HUES64 (cell line): ENCODE measurements at regions not wholly inside any gene's neighbourhood (a gene's known extent, or its start where the extent isn't known, plus 50 kb on each side); places are given as distances from the start of the nearest gene placed in this dataset.

Experiments
- H3K27ac ChIP-seq: 2 replicates; pipeline ENCODE4 v1.7.0; 2013; ENCODE audit warnings: low read depth, low read length, inconsistent platforms
- H3K27me3 ChIP-seq: 2 replicates; pipeline ENCODE4 v1.6.1; 2013; ENCODE audit warnings: mild to moderate bottlenecking, low read length; ENCODE audit not compliant: insufficient read depth
- H3K36me3 ChIP-seq: 2 replicates; pipeline ENCODE4 v1.6.1; 2013; ENCODE audit warnings: mild to moderate bottlenecking, low read length; ENCODE audit not compliant: insufficient read depth
- H3K4me1 ChIP-seq: 2 replicates; pipeline ENCODE4 v1.6.1; 2013; ENCODE audit warnings: mild to moderate bottlenecking, low read length, moderate library complexity; ENCODE audit not compliant: insufficient read depth
- H3K4me3 ChIP-seq: 2 replicates; pipeline ENCODE4 v1.5.1; 2013; ENCODE audit warnings: mild to moderate bottlenecking, low read length, moderate library complexity
- H3K9ac ChIP-seq: 2 replicates; pipeline ENCODE4 v1.6.1; 2013; ENCODE audit warnings: mild to moderate bottlenecking, low read depth, low read length
- H3K9me3 ChIP-seq: 2 replicates; pipeline ENCODE4 v1.6.1; 2013; ENCODE audit warnings: low read depth, low read length; ENCODE audit not compliant: insufficient read depth
- WGBS: fragments of 150-250, 120-280 bp; methylation state at CpG from one replicate; pipeline ENCODE4 v1.1.7; 2013; ENCODE audit warnings: missing lambda C conversion rate; 5-methylcytosine and 5-hydroxymethylcytosine counted together

- no peaks in the 10 kb centered on the region for H3K27me3 ChIP-seq
- 100% methylated on average over 1 of the region's 1 CpG for WGBS
Observed at GRCh38 chr4:43286137-43286536, 393.6 kb downstream of the GRXCR1 start.

GRCh38 chr4:43296946-43297528, 404.5 kb downstream of the GRXCR1 start:
- no peaks in the 10 kb centered on the region for H3K36me3 ChIP-seq
- no peak overlapping the region for H3K9ac ChIP-seq
- H3K27ac ChIP-seq: no peak overlapping the region
- no peak overlapping the region for H3K4me3 ChIP-seq
- WGBS: 97% methylated on average over 2 of the region's 2 CpGs
- H3K27me3 ChIP-seq: no peaks in the 10 kb centered on the region
- H3K4me1 ChIP-seq: no peaks in the 10 kb centered on the region
- no peaks in the 10 kb centered on the region for H3K9me3 ChIP-seq

More at GRCh38 chr4:43286137-43286536, 393.6 kb downstream of the GRXCR1 start:
- Histone ChIP-seq H3K4me1 (no peaks in the 10 kb centered on the region), H3K9ac (no peak overlapping the region), H3K9me3 (no peaks in the 10 kb centered on the region), H3K27ac (no peak overlapping the region), H3K4me3 (no peak overlapping the region), H3K36me3 (no peaks in the 10 kb centered on the region)

GRCh38 chr4:43316813-43317212, 424.3 kb downstream of the GRXCR1 start:
- Histone ChIP-seq H3K9me3 (peaks cover 10% of the 10 kb centered on the region), H3K27ac (no peak overlapping the region), H3K9ac (no peak overlapping the region), H3K36me3 (no peaks in the 10 kb centered on the region), H3K4me1 (no peaks in the 10 kb centered on the region), H3K27me3 (no peaks in the 10 kb centered on the region), H3K4me3 (no peak overlapping the region)
- WGBS: 85% methylated on average over 1 of the region's 1 CpG

GRCh38 chr4:43325220-43325967, 432.9 kb downstream of the GRXCR1 start:
- WGBS: 88% methylated on average over 3 of the region's 4 CpGs
- Histone ChIP-seq H3K9ac (no peak overlapping the region), H3K36me3 (no peaks in the 10 kb centered on the region), H3K4me1 (no peaks in the 10 kb centered on the region), H3K27ac (no peak overlapping the region), H3K4me3 (no peak overlapping the region), H3K9me3 (no peaks in the 10 kb centered on the region), H3K27me3 (no peaks in the 10 kb centered on the region)

GRCh38 chr4:43330288-43330687, 437.8 kb downstream of the GRXCR1 start:
- Histone ChIP-seq H3K36me3 (no peaks in the 10 kb centered on the region), H3K27me3 (no peaks in the 10 kb centered on the region)
- WGBS: 100% methylated on average over 1 of the region's 1 CpG

GRCh38 chr4:43331226-43332051, 438.9 kb downstream of the GRXCR1 start:
- H3K4me3 ChIP-seq: no peak overlapping the region
- H3K9ac ChIP-seq: no peak overlapping the region
- WGBS: 64% methylated on average over 1 of the region's 1 CpG
- no peaks in the 10 kb centered on the region for H3K9me3 ChIP-seq
- no peaks in the 10 kb centered on the region for H3K36me3 ChIP-seq
- H3K27me3 ChIP-seq: no peaks in the 10 kb centered on the region
- no peak overlapping the region for H3K27ac ChIP-seq
- H3K4me1 ChIP-seq: no peaks in the 10 kb centered on the region

More at GRCh38 chr4:43330288-43330687, 437.8 kb downstream of the GRXCR1 start:
- H3K9ac ChIP-seq: no peak overlapping the region
- no peak overlapping the region for H3K4me3 ChIP-seq
- H3K27ac ChIP-seq: no peak overlapping the region
- no peaks in the 10 kb centered on the region for H3K9me3 ChIP-seq
- H3K4me1 ChIP-seq: no peaks in the 10 kb centered on the region

GRCh38 chr4:43332052-43332425, 439.5 kb downstream of the GRXCR1 start:
- Histone ChIP-seq H3K4me1 (no peaks in the 10 kb centered on the region), H3K9ac (no peak overlapping the region), H3K36me3 (no peaks in the 10 kb centered on the region), H3K27me3 (no peaks in the 10 kb centered on the region), H3K9me3 (no peaks in the 10 kb centered on the region), H3K4me3 (no peak overlapping the region), H3K27ac (no peak overlapping the region)

- no peaks in the 10 kb centered on the region for H3K27me3 ChIP-seq
- no peaks in the 10 kb centered on the region for H3K4me1 ChIP-seq
- no peak overlapping the region for H3K4me3 ChIP-seq
- H3K9ac ChIP-seq: no peak overlapping the region
- no peaks in the 10 kb centered on the region for H3K36me3 ChIP-seq
- H3K27ac ChIP-seq: no peak overlapping the region
- H3K9me3 ChIP-seq: no peaks in the 10 kb centered on the region
Observed at GRCh38 chr4:43337707-43338106, 445.2 kb downstream of the GRXCR1 start.

GRCh38 chr4:43339435-43339834, 446.9 kb downstream of the GRXCR1 start:
- Histone ChIP-seq H3K4me1 (no peaks in the 10 kb centered on the region), H3K4me3 (no peak overlapping the region), H3K36me3 (no peaks in the 10 kb centered on the region), H3K9me3 (no peaks in the 10 kb centered on the region), H3K27ac (no peak overlapping the region), H3K27me3 (no peaks in the 10 kb centered on the region), H3K9ac (no peak overlapping the region)

- Histone ChIP-seq H3K4me3 (no peak overlapping the region), H3K4me1 (no peaks in the 10 kb centered on the region), H3K27ac (no peak overlapping the region), H3K9ac (no peak overlapping the region), H3K9me3 (no peaks in the 10 kb centered on the region), H3K36me3 (no peaks in the 10 kb centered on the region), H3K27me3 (no peaks in the 10 kb centered on the region)
- 93% methylated on average over 2 of the region's 2 CpGs for WGBS
Observed at GRCh38 chr4:43341741-43342140, 449.2 kb downstream of the GRXCR1 start.

- Histone ChIP-seq H3K4me3 (no peak overlapping the region), H3K9me3 (no peaks in the 10 kb centered on the region), H3K36me3 (no peaks in the 10 kb centered on the region), H3K9ac (no peak overlapping the region), H3K4me1 (no peaks in the 10 kb centered on the region), H3K27ac (no peak overlapping the region), H3K27me3 (no peaks in the 10 kb centered on the region)
Observed at GRCh38 chr4:43343298-43343697, 450.8 kb downstream of the GRXCR1 start.
